ENCODE measurements at regions not wholly inside any gene's neighbourhood (a gene's known extent, or its start where the extent isn't known, plus 50 kb on each side); places are given as distances from the start of the nearest gene placed in this dataset.

GRCh38 chr20:24039196-24039595 is 50.6 kb upstream of the GGTLC1 start:
- DNase-seq (ENCODE audit: insufficient read length, low spot score) = no peak
- FAIRE-seq = no peak

All from GM19239 (cell line).